ENCODE measurements at regions not wholly inside any gene's neighbourhood (a gene's known extent, or its start where the extent isn't known, plus 50 kb on each side); places are given as distances from the start of the nearest gene placed in this dataset.

- no peak overlapping the region for H3K4me3 ChIP-seq
- DNase-seq: no peak
- no peak for ATAC-seq (ENCODE audit: insufficient read depth, low FRiP score)
- TF ChIP-seq CTCF (IDR thresholded peaks at IDR 0.05; ENCODE audit: control extremely low read depth, extremely low read depth): no peak
- peaks cover 0 to 3% (median 0%) of the 10 kb centered on the region in 4 donors for H3K9me3 ChIP-seq (ENCODE audit: control insufficient read depth in 4 of 4, insufficient read depth in 3 of 4, low read length in 3 of 4)
- peaks cover 0 to 8% (median 0%) of the 10 kb centered on the region in 5 donors for H3K4me1 ChIP-seq (ENCODE audit: control insufficient read depth in 5 of 5, insufficient read depth in 5 of 5, low read length in 5 of 5)
- H3K36me3 ChIP-seq (ENCODE audit: control insufficient read depth in 4 of 4, insufficient read depth in 4 of 4, low read length in 4 of 4): no peaks in the 10 kb centered on the region
- WGBS, 2 donors: 88 to 96% methylated on average over 2 of the region's 2 CpGs
- H3K27me3 ChIP-seq (ENCODE audit: control insufficient read depth in 3 of 3, insufficient read depth in 3 of 3, low read length in 2 of 3): no peaks in the 10 kb centered on the region
- no peak overlapping the region for H3K27ac ChIP-seq (ENCODE audit: low read depth in 1 of 2, low read length in 1 of 2)
- no peak overlapping the region for H3K9ac ChIP-seq (ENCODE audit: insufficient read depth in 1 of 2, low read length in 2 of 2)
Observed at GRCh38 chr21:16363100-16363499, 633.3 kb downstream of the USP25 start.

DNA sequence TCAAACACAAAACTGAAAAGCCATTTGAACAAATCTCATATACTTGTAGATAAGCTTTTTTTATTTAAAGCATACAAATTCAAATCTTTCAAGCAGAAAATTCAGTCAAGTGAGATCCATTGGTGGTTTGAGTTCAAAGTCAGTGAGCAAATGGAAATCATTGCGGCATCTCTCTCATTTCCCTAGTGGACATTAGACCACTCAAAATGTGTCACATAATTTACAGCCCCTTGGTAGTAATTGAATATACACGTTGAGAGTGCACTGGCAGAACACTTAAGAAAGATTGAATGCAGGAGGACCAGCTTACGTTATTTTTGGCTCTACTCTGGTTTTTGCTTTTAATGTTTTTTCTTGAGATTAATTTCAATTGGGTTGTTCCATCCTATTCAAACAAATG is 633.7 kb downstream of the USP25 start:
- Histone ChIP-seq H3K9ac (ENCODE audit: insufficient read depth in 1 of 2, low read length in 2 of 2) (no peak overlapping the region), H3K9me3 (ENCODE audit: control insufficient read depth in 4 of 4, insufficient read depth in 3 of 4, low read length in 3 of 4) (peaks cover 0 to 3% (median 0%) of the 10 kb centered on the region in 4 donors), H3K4me1 (ENCODE audit: control insufficient read depth in 5 of 5, insufficient read depth in 5 of 5, low read length in 5 of 5) (peaks cover 0 to 5% (median 0%) of the 10 kb centered on the region in 5 donors), H3K36me3 (ENCODE audit: control insufficient read depth in 4 of 4, insufficient read depth in 4 of 4, low read length in 4 of 4) (no peaks in the 10 kb centered on the region), H3K4me3 (no peak overlapping the region), H3K27ac (ENCODE audit: low read depth in 1 of 2, low read length in 1 of 2) (no peak overlapping the region), H3K27me3 (ENCODE audit: control insufficient read depth in 3 of 3, insufficient read depth in 3 of 3, low read length in 2 of 3) (no peaks in the 10 kb centered on the region)
- ATAC-seq (ENCODE audit: insufficient read depth, low FRiP score): no peak
- no peak for DNase-seq
- WGBS, 2 donors: 78 to 85% methylated on average over 3 of the region's 3 CpGs
- no peak for TF ChIP-seq CTCF (IDR thresholded peaks at IDR 0.05; ENCODE audit: control extremely low read depth, extremely low read depth)

DNA sequence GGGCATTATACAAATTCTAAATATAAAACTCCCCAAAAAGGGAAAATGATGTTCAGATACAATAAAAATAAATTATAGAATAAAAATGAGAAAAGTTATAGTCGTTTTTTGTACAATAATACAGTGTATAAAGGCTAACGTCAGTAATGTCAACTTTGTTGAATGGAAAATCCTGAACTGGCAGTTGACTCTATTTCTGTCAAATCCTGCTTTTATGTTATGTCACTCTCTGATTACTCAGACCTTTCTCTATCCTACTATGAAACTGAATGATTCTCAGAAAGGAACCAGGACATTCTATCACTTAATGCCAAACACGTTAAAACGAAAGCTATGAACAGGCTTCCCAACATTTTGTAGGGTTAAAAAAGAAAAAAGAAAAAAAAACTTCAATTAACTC is 636.4 kb downstream of the USP25 start:
- Histone ChIP-seq H3K4me1 (ENCODE audit: control insufficient read depth in 5 of 5, insufficient read depth in 5 of 5, low read length in 5 of 5) (no peaks in the 10 kb centered on the region), H3K4me3 (no peak overlapping the region), H3K9me3 (ENCODE audit: control insufficient read depth in 4 of 4, insufficient read depth in 3 of 4, low read length in 3 of 4) (no peaks in the 10 kb centered on the region), H3K27ac (ENCODE audit: low read depth in 1 of 2, low read length in 1 of 2) (no peak overlapping the region), H3K36me3 (ENCODE audit: control insufficient read depth in 4 of 4, insufficient read depth in 4 of 4, low read length in 4 of 4) (no peaks in the 10 kb centered on the region), H3K27me3 (ENCODE audit: control insufficient read depth in 3 of 3, insufficient read depth in 3 of 3, low read length in 2 of 3) (no peaks in the 10 kb centered on the region), H3K9ac (ENCODE audit: insufficient read depth in 1 of 2, low read length in 2 of 2) (no peak overlapping the region)
- no peak for ATAC-seq (ENCODE audit: insufficient read depth, low FRiP score)
- WGBS, 2 donors: 85 to 89% methylated on average over 4 of the region's 4 CpGs
- TF ChIP-seq CTCF (IDR thresholded peaks at IDR 0.05; ENCODE audit: control extremely low read depth, extremely low read depth): no peak
- no peak for DNase-seq

DNA sequence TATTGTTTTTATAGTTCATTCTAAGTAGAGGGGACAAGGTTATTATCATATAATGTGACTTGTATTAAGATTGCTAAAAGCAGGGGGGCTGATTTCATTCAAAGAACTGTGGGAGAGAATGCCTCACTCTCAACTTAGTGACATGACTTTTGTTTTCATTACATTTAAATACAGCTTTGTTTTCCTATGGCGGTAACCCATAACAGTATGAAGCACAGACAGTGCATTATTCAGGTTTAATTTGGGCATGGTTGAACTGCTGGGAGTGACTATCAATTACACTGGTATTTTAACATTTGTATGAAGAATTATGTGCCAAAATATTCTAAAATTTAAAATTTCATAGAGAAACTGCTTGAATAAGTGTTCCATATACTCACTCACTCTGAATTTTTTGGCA is 637.3 kb downstream of the USP25 start:
- no peaks in the 10 kb centered on the region for H3K36me3 ChIP-seq (ENCODE audit: control insufficient read depth in 4 of 4, insufficient read depth in 4 of 4, low read length in 4 of 4)
- WGBS, 2 donors: 93 to 100% methylated on average over 1 of the region's 1 CpG
- DNase-seq: no peak
- no peak for ATAC-seq (ENCODE audit: insufficient read depth, low FRiP score)
- no peaks in the 10 kb centered on the region for H3K9me3 ChIP-seq (ENCODE audit: control insufficient read depth in 4 of 4, insufficient read depth in 3 of 4, low read length in 3 of 4)
- no peaks in the 10 kb centered on the region for H3K27me3 ChIP-seq (ENCODE audit: control insufficient read depth in 3 of 3, insufficient read depth in 3 of 3, low read length in 2 of 3)
- no peak overlapping the region for H3K4me3 ChIP-seq
- no peak for TF ChIP-seq CTCF (IDR thresholded peaks at IDR 0.05; ENCODE audit: control extremely low read depth, extremely low read depth)
- no peaks in the 10 kb centered on the region for H3K4me1 ChIP-seq (ENCODE audit: control insufficient read depth in 5 of 5, insufficient read depth in 5 of 5, low read length in 5 of 5)
- H3K27ac ChIP-seq (ENCODE audit: low read depth in 1 of 2, low read length in 1 of 2): no peak overlapping the region
- no peak overlapping the region for H3K9ac ChIP-seq (ENCODE audit: insufficient read depth in 1 of 2, low read length in 2 of 2)

All from lung (tissue), 11 donors.